H4 (cell line): ENCODE measurements at regions not wholly inside any gene's neighbourhood (a gene's known extent, or its start where the extent isn't known, plus 50 kb on each side); places are given as distances from the start of the nearest gene placed in this dataset.

Experiments
- DNase-seq: peaks from one replicate; pipeline ENCODE4 v3.0.0-alpha.2; 2015; ENCODE audit warnings: low spot score

DNA sequence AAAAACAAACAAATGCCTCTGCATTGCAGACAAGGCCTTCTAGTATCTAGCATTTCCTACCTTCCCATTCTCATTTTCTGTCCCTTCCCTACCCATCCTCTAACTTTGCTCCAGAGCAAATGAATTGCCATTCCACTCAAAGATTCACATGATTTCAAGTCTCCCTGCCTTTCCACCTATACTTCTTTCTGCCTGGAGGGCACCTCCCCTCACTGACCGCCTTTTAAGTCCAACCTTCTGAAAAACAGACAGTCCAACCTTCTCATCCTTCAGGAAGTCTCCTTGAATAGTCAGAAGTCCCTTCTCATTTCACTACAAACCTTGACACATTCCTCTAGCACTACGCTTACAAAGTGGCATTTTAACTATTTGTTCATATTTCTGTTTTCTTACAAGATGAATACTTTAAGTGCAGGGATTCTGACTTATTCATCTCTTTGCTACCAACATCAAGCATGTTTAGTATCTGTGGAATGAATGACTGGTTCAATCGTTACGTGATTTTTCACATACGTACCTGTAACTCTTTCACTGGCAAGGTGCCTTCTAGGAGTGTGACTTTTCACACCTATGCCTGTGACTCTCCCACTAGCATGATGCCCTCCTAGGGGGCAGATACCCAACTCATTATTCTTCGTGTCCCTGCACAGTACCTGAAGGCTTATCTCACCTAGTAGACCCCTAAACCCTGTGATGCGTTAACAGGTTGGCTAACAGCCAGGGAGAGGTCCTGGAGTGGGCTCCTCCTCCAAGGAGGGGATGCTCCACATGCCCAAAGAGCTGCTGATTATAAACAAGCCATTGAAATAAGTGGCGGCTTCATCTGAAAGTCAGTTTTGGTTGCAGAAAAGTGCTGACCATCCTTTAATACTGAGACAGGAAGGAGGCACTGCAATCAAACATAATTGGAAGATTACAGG is 356.2 kb downstream of the MYCN start:
- no peak for DNase-seq

DNA sequence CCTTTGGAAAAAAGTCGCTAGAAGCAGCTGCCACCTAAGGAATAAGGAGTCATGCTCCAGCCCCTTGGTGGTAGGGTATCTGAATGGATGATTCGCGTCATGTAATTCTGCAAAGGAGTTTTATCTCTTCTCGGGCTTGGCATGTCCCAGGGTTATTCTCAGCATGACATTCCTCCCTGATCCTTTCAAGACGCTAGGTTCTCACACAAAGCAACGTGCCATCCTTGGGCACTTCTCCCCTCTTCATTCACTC is 355.6 kb downstream of the MYCN start:
- DNase-seq, result no peak

DNA sequence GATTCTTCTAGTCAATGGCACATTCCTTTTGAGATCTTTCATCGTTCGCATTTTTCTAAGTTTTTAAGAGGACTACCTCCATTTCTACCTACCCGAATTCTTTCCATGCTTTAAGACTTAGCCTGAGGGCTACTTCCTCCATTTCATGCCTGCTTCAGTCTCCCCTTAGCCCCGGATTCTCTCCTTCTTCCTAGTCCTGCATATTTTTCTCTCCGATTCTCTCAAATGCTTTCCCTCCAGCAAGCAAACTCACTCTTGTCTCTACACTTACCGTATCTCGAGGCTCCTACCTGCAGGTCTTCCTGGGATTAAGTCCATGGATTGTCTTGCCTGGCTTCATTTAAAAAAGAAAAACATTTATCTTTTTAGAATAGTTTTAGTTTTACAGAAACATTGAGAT is 354.4 kb downstream of the MYCN start:
- DNase-seq, result no peak

DNA sequence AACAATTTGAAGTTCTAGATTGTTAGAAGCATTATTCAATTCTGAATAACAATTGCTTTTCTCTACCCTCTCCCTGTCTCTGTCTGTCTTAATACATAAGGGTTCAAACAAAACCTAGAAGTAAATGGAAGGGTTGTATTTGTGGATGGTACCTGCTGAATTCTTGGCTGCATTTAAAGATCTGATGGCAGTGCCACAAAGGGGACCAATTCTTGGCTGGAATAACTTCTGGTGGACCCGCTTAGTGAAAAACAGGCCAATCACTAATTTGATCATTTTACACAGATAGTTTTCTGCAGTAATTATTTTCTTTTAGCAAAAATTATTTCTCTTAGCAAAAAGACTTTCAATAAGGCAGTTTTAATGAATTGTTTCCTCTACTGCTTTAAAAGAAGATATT is 353.5 kb downstream of the MYCN start:
- no peak for DNase-seq

DNA sequence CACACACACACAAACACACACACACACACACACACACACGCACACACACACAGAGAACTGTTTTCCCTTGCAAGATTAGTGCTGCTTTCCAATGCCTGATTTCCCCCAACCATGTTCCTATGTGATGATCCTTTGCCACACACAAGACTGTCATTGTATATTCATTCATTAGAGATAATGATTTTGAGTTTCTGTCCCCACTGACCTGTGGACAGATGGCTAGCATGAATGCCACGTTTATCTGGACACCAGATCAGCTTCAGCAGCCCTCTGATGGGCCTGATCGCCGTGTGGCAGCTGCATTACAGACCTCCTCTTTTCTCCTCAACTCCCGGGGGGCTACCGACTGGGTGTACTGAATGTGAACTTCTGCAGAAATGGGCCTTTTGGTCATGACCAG is 353.0 kb downstream of the MYCN start:
- DNase-seq, result no peak

DNA sequence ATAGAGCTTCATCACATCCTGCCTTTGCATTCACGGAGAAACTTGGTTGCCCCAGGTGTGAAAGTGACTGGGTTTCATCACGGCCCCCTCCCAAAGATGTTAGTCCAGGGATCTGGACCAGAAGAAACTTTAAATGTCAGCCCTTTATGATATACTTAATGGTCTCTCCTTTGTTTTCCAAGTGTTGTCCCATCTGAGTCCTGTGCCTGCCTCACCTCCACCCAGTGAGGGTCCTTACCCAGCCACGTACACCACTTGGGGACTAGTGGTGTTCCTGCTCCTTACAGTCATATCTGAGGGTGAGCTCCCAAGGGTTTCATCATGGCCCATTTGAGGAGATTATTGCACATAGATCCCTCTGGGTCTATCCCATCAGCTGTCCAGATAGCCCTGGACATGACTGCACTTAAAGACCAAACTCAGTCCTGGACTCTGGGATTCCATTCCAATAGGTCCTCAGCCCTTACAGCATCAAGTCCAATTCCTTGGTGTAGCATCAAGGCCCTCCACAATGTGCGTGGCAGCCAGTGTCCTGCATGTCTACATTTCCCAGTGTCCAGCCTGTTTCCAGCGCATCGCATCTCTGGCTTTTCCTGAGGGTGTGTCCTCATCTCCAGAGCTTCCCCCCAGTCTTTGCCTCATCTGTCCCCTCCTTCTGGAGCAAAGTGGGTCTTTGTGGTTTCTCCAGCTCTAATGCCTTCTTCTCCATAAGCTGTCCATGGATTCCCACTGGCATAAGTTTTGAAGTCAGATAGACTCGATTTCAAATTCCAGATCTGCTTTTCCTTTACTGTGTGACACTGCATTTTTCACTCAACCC is 351.6 kb downstream of the MYCN start:
- no peak for DNase-seq

DNA sequence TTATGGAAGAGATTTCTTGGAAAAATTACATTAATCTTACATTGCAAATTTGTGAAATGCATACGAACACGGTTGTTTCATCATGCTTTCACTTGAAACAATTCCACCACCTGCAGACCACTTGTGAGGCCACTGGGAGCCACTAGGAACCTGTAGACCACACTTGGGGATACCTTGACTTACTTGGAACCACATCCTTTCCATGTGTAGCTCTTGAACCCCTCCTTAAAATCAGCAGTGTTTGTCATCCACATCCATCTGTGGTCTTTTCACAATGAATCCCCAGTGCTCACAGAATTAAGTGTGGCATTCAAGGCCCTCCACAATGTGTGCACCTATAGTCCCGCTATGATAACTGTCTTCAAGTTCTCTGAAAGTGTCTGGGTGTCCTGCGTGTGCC is 350.9 kb downstream of the MYCN start:
- no peak for DNase-seq

DNA sequence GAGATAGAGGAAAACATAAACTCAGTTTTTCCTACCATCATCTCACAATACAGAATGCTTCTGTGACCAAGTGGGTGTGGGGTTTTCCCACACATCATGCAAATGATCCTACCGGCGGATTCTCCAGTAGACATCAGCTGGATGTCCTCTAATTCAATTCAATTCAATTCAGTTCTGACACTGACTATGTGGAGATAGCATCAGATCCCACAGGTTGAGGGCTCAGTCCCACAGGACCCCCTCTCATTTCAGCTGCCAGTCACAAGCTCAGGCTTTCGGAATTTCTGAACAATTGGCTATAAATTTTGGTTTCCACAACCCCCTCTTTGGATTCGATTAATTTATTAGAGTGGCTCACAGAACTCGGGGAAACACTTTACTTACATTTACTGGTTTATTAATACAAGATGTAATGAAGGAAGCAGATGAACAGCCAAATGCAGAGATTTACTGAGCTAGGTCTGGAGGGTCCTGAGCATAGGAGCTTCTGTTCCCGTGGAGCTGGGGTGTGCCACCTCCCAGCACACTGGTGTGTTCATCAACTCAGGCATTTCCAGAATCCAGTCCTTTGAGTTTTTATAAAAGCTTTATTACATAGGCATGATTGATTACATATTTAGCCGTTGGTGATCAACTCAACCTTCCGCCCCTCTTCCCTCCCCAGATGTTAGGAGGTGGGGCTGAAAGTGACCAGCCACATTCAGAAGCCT is 350.1 kb downstream of the MYCN start:
- no peak for DNase-seq

DNA sequence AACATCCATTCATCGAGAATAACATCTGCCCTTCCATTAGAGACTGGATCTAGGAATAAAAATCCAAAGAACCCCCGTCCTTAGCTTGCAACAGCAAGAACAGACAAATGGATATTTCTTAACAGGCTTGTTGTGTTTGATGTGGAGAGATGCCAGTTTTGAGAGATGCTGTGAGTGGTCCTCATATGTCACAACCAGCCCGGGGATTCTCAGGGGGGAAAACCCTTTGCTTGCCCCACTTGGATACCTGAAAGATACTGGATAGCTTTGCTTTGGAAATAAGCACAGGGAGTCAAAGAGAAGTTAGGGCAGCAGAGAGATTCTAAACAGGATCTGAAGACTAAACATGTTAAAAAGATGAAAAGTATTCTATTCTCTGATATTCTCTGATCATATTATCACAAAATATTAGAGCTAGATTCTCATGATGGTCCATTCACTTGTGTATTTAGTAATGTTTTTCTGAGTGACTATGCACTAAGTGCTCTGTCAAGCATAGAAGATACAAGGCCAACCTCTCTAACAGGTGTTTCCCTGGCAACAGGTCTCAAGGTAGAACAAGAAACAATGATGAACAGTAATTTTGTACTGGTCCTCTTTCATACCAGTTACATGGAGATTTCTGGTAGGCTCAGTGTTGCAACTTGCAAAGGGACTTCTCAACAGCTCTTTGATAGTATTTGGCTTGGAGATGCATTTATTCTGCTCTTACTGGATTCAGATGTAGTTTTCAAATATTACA is 348.2 kb downstream of the MYCN start:
- no peak for DNase-seq

DNA sequence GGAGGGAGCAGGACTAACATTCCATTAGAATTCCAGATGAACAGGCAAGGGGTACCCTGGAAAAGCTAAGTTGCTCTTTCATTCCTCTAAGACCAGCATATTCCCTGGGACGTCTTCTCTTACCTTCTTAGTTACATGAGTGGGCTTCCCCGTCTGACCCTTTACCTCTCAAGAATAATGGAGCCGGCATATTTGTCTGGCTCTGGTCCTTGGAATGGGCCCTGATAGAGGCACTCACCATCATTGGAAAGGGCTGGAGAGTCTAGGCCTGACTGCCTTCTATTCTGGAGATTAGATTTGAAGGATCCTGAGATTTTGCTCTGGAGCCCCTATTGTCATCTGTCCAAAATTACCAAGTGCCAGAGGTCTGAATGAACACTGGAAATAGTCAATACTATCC is 347.5 kb downstream of the MYCN start:
- DNase-seq, result no peak

DNA sequence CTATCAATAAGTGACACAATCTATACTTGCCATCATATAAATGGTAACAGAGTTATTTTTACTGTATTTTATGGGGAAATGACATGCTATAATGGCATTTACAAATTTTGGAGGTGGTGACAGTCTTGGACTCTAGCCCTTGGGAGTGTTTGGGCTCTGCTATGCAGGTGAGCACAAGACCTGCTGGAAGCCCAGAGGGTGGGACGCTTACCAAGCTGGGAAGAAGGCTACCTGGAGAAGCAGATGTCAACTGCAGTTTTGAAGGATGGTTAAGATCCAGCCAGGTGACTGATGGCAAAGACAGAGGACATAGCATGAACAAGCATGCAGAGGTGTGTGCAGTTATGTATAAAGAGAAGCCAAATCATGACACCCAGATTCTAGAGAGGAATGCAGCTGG is 346.9 kb downstream of the MYCN start:
- DNase-seq, result no peak

DNA sequence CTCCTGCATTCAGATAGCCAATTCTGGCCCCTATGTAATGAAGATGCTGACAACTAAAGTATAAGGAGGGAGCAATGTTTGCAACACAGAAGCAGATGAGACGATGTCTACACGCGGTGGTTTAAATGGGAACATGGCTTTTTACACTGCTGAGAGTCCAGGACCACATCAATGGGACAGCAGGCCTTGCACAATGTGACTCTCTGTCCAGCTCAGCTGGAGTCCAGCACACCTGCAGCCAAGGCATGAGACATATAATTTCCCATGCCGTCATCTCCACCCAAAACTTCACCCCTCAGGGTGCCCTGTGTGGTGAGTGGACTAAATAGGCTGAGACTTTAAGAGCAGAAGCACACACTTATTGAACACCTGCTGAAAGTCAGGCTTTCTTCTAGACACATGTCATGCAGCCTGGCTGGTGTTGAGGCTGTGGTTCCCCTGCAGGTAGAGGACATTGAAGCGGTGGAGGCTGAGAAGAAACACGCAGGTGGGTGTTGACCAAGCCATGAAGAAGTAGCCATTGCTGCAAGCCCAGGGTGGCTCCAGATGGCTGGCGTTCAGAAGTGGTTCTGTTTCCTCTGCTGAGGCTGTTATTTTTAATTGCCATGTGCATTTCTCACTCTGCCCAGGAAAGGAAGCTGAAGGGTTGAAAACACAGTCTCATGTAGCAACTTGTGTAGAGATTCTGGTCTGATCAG is 345.6 kb downstream of the MYCN start:
- DNase-seq, result no peak

DNA sequence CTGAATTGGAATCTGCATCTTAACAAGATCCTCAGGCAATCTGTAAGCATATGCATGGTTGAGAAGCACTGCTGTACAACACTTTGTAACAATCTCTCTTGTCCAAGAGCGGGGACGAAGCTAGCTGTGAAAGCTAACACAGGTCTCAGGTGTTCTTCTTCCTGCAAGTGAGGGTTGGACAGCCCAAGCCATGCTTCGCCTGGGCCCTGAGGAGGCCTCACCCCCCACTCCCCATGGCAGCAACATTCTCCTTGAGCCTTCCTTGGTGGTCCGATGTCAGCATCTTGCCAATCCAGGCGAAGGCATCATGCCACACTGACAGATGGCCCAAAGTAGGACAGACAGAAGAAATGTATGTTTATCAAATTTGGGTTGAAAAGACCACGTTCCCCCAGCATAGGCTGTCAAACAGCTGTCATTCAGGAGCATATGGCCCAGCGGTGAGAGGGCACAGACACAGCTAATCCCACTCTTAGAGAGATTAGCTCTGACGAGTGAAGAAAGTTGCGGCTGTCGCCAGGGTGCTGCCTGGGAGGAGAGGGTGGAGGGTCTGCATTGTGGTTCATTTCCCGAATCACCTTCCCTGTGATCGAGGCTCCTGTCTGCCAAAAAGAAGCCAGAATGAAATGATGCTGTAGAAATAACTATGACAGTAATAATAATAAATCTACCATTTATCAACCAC is 344.7 kb downstream of the MYCN start:
- no peak for DNase-seq

DNA sequence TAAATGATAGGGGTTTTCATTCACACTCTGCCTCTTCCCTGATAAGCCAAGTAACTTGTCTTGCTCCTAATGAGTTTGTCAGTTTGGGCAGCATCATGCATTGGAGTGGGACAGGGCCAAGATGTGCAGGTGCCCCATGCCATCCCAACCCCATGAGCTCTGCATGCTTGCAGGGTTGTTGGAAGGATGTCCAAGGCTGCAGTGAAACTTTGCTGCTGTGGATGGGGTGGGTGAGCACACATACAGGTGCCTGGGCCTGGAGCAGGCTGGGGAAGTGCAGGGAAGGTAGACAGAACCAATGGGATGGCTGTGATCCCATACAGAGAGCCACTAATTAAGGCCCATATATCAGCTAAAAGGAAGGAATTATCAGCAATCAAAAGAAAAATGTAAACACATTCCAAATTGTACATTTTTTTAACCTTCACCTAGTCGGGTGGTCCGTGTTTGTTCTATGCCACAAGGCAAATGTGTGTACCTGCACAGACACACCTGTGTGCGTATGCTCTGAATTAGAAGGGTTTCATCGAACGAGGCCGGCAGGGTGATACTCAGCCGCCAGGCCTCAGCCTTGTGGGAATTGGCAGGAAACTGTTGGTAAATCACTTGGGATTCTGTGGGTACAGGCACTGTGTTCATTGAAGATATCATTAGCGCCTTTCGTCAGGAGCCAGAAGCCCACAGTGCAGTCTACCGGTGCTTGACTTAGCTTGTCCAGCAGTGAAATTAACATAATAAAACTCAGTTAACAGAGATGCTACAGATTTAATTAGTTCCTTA is 342.9 kb downstream of the MYCN start:
- no peak for DNase-seq

DNA sequence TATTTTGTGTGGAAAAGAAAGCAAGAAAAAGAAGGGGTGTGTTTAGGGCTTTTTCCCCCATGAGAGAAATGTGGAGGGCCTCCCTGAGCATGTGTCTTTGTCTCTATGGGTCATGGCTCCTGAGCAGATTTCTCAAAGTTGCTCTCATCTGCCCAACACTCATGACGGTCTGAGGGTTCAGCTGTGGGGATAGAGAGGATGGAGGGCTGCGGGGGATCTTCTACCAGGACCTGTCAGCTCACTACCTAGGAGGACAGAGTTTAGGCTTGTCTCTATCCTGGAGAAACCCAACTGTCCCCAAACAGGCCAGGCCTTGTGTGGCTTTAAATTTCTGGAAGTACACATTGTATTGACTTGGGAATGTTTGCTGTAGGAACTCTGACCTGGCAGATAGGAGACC is 342.2 kb downstream of the MYCN start:
- no peak for DNase-seq

DNA sequence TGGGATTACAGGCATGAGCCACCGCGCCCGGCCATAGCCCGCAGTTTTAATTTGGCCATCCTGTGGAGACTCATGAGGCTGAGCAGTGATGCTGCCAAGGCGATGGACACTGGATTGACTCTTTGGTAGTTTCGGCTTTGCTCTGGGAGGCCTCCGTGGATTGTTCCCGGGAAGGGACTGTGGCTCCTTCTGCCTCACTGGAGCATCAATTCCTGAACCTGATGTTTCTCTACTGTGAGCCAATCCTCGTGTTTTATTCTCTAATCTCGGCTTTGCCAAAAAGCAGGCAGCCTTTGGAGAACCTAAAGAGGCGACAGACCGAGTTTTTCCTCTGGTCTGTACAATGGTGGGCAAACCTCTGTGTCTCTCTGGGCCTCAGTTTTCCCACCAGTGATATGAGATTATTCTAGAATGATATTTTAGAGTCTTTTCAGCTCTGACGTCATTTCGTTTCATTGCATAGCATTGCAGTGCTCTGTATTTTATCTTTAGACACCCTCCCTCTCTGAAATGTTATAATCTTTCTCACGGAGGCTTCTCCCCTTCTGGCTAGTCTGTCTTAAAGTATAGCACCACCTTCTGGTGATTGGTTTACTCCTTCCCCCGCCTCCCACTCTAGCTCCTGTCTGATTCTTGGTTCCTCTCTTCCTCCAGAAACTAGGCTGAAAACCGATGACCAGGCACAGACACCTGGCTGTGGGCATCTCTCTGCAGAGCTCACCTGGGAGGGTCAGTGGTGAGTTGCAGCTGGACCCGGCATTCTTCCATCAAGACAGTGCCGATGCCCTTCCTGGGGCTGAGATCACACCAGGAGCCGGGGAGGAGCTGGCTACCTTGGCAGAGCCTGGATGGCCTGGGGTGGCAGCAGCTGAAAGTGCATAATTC is 341.3 kb downstream of the MYCN start:
- no peak for DNase-seq

DNA sequence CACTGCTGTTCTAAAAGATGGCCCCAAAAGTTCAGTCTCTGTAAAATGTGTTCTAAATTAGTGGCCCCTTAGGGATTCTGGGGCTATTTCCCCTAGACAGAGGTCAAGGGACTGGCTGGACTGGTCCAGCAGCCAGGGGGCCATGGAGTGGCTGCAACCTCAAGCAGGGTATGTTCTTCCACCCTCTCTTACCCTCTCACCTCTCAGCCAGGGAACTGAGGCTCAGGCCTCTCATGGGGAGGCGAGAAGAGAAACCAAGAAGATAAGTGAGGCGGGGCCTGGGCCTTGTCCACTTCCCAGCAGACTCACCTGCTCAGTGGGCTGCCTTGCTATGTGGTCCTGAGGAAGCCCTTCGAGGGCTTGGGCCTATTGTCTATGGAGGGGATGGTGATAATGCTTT is 339.7 kb downstream of the MYCN start:
- no peak for DNase-seq

DNA sequence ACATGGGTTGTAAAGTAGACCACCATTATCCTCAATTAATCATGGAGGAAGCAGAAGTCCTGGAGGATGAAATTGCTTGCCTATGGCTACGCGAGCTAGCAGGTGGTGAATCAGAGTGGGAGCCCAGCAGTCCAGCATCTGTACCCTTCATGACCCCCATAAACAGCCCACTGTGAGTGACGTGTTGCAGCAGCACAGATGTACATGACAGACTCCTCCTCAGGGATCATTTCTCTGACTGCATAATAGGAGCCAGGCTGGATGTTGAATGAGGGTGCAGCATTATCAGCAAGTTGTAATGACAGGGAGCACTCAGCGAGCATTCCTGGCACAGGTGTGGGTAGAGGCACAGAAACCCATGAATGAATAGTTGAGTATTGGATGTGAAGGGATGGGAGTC is 339.3 kb downstream of the MYCN start:
- DNase-seq, result no peak

DNA sequence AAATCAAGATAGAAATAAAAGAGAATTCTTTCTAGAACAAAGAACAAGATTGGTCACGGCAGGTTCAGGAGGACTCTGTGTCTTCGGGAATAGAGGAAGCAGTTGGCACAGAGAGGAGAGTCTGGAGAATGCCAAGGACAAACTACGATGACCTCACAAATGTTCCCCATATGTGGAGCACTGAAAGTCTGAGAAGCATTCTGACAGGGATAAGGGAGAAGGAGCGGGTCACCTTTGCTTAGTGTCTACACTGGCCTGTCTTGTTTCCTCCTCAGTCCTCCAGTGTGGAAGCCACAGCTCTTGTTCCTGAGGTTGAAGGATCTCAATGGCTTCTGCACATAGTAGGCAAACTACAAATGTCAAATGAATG is 338.8 kb downstream of the MYCN start:
- no peak for DNase-seq
